ENCODE measurements at regions not wholly inside any gene's neighbourhood (a gene's known extent, or its start where the extent isn't known, plus 50 kb on each side); places are given as distances from the start of the nearest gene placed in this dataset.

DNA sequence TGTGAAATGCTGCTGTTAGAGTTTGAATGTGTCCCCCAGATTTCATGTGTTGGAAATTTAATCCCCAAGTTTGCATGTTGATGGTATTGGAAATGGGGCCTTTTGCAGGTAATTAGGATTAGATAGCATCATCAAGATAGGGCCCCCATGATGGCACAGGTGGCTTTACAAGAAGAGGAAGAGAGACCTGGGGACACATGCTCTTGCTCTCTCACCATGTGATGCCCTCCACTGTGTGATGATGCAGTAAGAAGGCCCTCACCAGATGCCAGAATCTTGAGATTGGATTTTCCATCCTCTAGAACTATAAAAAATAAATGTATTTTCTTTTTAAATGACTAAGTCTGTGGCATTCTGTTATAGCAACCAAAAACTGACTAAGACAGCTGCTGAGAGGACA is 57.0 kb upstream of the NEK7 start:
- Histone ChIP-seq H3K27me3 (ENCODE audit: control insufficient read depth in 2 of 2, insufficient read depth in 2 of 2, low read length in 2 of 2) (no peaks in the 10 kb centered on the region), H3K9me3 (ENCODE audit: control insufficient read depth in 2 of 3, low read length in 3 of 3) (no peaks in the 10 kb centered on the region), H3K4me3 (ENCODE audit: low read length) (no peak overlapping the region), H3K36me3 (ENCODE audit: control insufficient read depth in 2 of 3, insufficient read depth in 3 of 3, low read length in 3 of 3) (no peaks in the 10 kb centered on the region), H3K27ac (ENCODE audit: low read depth, low read length) (no peak overlapping the region), H3K4me1 (ENCODE audit: control insufficient read depth in 2 of 2, insufficient read depth in 2 of 2, low read length in 2 of 2) (peaks cover 10 to 15% of the 10 kb centered on the region in 2 donors)
- H3K9me3 Mint-ChIP-seq = peaks cover 0 to 4% (median 0%) of the 10 kb centered on the region in 11 donors
- ChIA-PET POLR2A (no interaction called here), CTCF (no interaction called here)
- peaks cover 0 to 6% (median 0%) of the 10 kb centered on the region in 5 donors for H3K36me3 Mint-ChIP-seq
- DNase-seq = no peak
- no peak for ATAC-seq
- peaks cover 12 to 27% (median 17%) of the 10 kb centered on the region in 7 donors for H3K4me1 Mint-ChIP-seq
- no peak overlapping the region for H3K27ac Mint-ChIP-seq
- intact Hi-C loops (cut with micrococcal nuclease) = loop anchor here (5.0 to 10.0 kb wide), 3 partner anchors 43 to 485 kb away; partner anchors contain the start of gene NEK7 (in 1 of the 2)
- H3K27me3 Mint-ChIP-seq = peaks cover 0 to 10% (median 0%) of the 10 kb centered on the region in 5 donors
- no peak overlapping the region for H3K4me3 Mint-ChIP-seq

DNA sequence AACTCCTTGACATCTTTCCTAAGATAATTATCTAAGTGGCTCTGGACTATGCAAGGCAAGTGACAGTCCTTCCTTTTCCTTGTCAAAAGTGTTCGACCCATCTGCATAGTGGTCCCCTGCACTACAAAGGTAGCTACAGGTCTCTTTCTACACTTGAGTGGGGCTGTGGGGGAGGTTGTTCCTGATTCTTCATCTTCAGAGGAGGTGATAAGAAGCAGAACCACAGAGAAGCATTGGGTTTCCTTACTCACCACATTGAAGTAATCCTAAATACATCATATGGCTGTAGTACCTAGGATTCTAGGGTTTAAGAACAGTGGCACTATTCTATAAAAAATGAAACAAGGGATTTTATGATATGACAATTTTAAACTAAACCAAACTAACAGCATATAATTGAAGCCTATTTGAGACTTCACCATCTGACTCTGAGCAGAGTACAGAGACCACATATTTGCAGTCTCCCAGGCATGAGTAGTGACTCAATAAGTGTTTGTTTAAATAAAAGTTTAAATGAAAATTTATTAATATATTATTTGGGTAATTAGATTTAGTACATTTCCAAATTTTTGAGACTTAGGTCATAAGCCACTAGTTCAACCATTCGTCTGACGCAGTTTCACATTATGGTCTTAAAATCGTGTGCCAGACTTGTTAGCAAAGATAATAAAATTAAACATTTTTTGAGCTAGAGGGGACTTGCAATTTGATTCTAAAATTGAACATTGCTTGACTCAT is 54.9 kb upstream of the NEK7 start:
- intact Hi-C loops (cut with micrococcal nuclease) = loop anchor here (5.0 kb wide), 2 partner anchors 40 to 55 kb away; partner anchors contain the start of gene NEK7 (in 1 of the 2)

DNA sequence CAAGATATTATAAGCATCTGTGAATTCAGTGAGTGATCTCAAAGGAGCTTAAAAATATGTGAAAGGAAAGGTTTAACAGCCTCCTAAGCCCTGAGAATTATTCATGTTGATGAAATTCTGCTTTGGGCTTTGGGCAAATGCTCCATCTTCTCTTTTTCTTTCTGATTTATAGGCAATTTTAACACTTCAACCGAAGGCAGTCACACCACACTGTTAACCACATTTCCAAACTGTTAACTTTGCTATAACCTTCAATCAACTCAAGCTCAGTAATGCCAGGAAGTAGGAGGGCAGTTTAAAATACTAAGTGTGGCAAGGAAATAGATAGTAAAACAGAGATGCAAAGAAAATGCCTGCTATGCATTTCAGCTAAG is 54.4 kb upstream of the NEK7 start:
- Histone ChIP-seq H3K27me3 (ENCODE audit: control insufficient read depth in 2 of 2, insufficient read depth in 2 of 2, low read length in 2 of 2) (no peaks in the 10 kb centered on the region), H3K4me3 (ENCODE audit: low read length) (no peak overlapping the region), H3K36me3 (ENCODE audit: control insufficient read depth in 2 of 3, insufficient read depth in 3 of 3, low read length in 3 of 3) (no peaks in the 10 kb centered on the region), H3K4me1 (ENCODE audit: control insufficient read depth in 2 of 2, insufficient read depth in 2 of 2, low read length in 2 of 2) (peaks cover 10 to 15% of the 10 kb centered on the region in 2 donors), H3K27ac (ENCODE audit: low read depth, low read length) (no peak overlapping the region), H3K9me3 (ENCODE audit: control insufficient read depth in 2 of 3, low read length in 3 of 3) (no peaks in the 10 kb centered on the region)
- ATAC-seq (peak; percentile 68), DNase-seq (peak in 4 of 9 donors; percentile 10 to 25 (median 16))
- Mint-ChIP-seq H3K4me1 (peaks cover 12 to 27% (median 17%) of the 10 kb centered on the region in 7 donors), H3K27ac (peak overlapping the region in 5 of 9 donors; percentile 3 to 65 (median 24)), H3K27me3 (no peaks in the 10 kb centered on the region), H3K9me3 (peaks cover 0 to 4% (median 0%) of the 10 kb centered on the region in 11 donors), H3K36me3 (peaks cover 0 to 6% (median 0%) of the 10 kb centered on the region in 5 donors), H3K4me3 (peak overlapping the region in 7 of 10 donors; percentile 16 to 49 (median 36))
- ChIA-PET POLR2A (no interaction called here), CTCF (no interaction called here)
- intact Hi-C loops (cut with micrococcal nuclease) = loop anchor here (5.0 kb wide), 2 partner anchors 40 to 55 kb away; partner anchors contain the start of gene NEK7 (in 1 of the 2)

More for the DNA sequence above, 54.9 kb upstream of the NEK7 start:
- Mint-ChIP-seq H3K27me3 (peaks cover 0 to 2% (median 0%) of the 10 kb centered on the region in 5 donors), H3K9me3 (peaks cover 0 to 4% (median 0%) of the 10 kb centered on the region in 11 donors), H3K4me1 (peaks cover 12 to 27% (median 17%) of the 10 kb centered on the region in 7 donors), H3K27ac (peak overlapping the region in 3 of 9 donors; percentile 3 to 39 (median 9)), H3K36me3 (peaks cover 0 to 6% (median 0%) of the 10 kb centered on the region in 5 donors), H3K4me3 (peak overlapping the region in 2 of 10 donors; percentile 7 to 36)
- CTCF ChIA-PET = no interaction called here
- POLR2A ChIA-PET = no interaction called here
- Histone ChIP-seq H3K4me1 (ENCODE audit: control insufficient read depth in 2 of 2, insufficient read depth in 2 of 2, low read length in 2 of 2) (peaks cover 10 to 15% of the 10 kb centered on the region in 2 donors), H3K4me3 (ENCODE audit: low read length) (no peak overlapping the region), H3K27ac (ENCODE audit: low read depth, low read length) (no peak overlapping the region), H3K27me3 (ENCODE audit: control insufficient read depth in 2 of 2, insufficient read depth in 2 of 2, low read length in 2 of 2) (no peaks in the 10 kb centered on the region), H3K9me3 (ENCODE audit: control insufficient read depth in 2 of 3, low read length in 3 of 3) (no peaks in the 10 kb centered on the region), H3K36me3 (ENCODE audit: control insufficient read depth in 2 of 3, insufficient read depth in 3 of 3, low read length in 3 of 3) (no peaks in the 10 kb centered on the region)
- DNase-seq = no peak
- no peak for ATAC-seq

DNA sequence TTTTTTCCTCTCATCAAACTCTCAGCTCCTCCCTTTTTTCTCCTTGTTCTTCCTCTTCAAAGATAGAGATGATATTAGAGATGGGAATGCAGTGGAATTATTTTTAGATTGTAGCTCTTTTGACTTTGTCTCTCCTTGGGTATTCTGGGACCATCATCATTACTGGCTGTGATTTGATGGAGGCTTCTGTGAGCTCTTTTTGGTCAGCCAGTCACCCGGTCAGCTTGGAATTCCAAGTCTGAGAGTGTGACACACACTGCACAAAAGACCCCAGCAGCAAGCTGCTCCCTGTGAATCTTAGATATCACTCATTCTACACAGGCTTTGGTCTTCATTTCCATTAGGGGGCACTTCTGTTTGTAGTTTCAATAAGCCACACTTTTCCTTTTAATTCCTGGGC is 51.6 kb upstream of the NEK7 start:
- Mint-ChIP-seq H3K27ac (no peak overlapping the region), H3K9me3 (peaks cover 0 to 2% (median 0%) of the 10 kb centered on the region in 11 donors), H3K4me1 (peaks cover 12 to 27% (median 17%) of the 10 kb centered on the region in 7 donors), H3K36me3 (no peaks in the 10 kb centered on the region), H3K4me3 (no peak overlapping the region), H3K27me3 (no peaks in the 10 kb centered on the region)
- H3K27me3 ChIP-seq (ENCODE audit: control insufficient read depth in 2 of 2, insufficient read depth in 2 of 2, low read length in 2 of 2) = no peaks in the 10 kb centered on the region
- intact Hi-C loops (cut with micrococcal nuclease) = no loop called here
- H3K27ac ChIP-seq (ENCODE audit: low read depth, low read length) = no peak overlapping the region
- no peaks in the 10 kb centered on the region for H3K9me3 ChIP-seq (ENCODE audit: control insufficient read depth in 2 of 3, low read length in 3 of 3)
- H3K36me3 ChIP-seq (ENCODE audit: control insufficient read depth in 2 of 3, insufficient read depth in 3 of 3, low read length in 3 of 3) = no peaks in the 10 kb centered on the region
- no peak for DNase-seq
- H3K4me1 ChIP-seq (ENCODE audit: control insufficient read depth in 2 of 2, insufficient read depth in 2 of 2, low read length in 2 of 2) = peaks cover 10 to 15% of the 10 kb centered on the region in 2 donors
- no peak for ATAC-seq
- no peak overlapping the region for H3K4me3 ChIP-seq (ENCODE audit: low read length)
- POLR2A ChIA-PET = no interaction called here
- CTCF ChIA-PET = no interaction called here

DNA sequence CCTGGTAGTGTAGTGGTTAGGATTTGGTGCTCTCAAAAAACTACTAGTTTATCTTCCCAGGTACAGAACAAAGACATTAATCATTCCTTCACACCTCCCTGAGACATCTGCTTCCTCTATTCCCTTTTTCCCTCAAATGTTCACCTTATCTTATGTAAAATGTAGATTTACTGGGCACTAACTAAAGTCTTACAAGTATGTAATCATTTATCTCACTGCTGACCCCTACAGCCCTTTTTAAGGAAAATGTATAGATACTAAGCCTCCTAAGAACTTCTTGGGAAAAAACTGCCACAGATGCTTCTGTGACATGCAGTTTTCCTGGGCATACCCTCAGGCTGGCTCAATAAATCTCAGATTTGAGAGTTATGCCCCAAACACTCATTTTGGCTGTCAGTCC is 50.8 kb upstream of the NEK7 start:
- Mint-ChIP-seq H3K4me3 (no peak overlapping the region), H3K4me1 (peaks cover 12 to 24% (median 17%) of the 10 kb centered on the region in 7 donors), H3K36me3 (no peaks in the 10 kb centered on the region), H3K27me3 (no peaks in the 10 kb centered on the region), H3K27ac (no peak overlapping the region), H3K9me3 (peaks cover 0 to 2% (median 0%) of the 10 kb centered on the region in 11 donors)
- H3K4me1 ChIP-seq (ENCODE audit: control insufficient read depth in 2 of 2, insufficient read depth in 2 of 2, low read length in 2 of 2) = peaks cover 10 to 15% of the 10 kb centered on the region in 2 donors
- no peaks in the 10 kb centered on the region for H3K27me3 ChIP-seq (ENCODE audit: control insufficient read depth in 2 of 2, insufficient read depth in 2 of 2, low read length in 2 of 2)
- H3K27ac ChIP-seq (ENCODE audit: low read depth, low read length) = no peak overlapping the region
- H3K36me3 ChIP-seq (ENCODE audit: control insufficient read depth in 2 of 3, insufficient read depth in 3 of 3, low read length in 3 of 3) = no peaks in the 10 kb centered on the region
- DNase-seq (no peak), ATAC-seq (no peak)
- no peaks in the 10 kb centered on the region for H3K9me3 ChIP-seq (ENCODE audit: control insufficient read depth in 2 of 3, low read length in 3 of 3)
- ChIA-PET CTCF (no interaction called here), POLR2A (no interaction called here)
- intact Hi-C loops (cut with micrococcal nuclease) = no loop called here
- no peak overlapping the region for H3K4me3 ChIP-seq (ENCODE audit: low read length)
